ENCODE measurements at regions not wholly inside any gene's neighbourhood (a gene's known extent, or its start where the extent isn't known, plus 50 kb on each side); places are given as distances from the start of the nearest gene placed in this dataset.

DNA sequence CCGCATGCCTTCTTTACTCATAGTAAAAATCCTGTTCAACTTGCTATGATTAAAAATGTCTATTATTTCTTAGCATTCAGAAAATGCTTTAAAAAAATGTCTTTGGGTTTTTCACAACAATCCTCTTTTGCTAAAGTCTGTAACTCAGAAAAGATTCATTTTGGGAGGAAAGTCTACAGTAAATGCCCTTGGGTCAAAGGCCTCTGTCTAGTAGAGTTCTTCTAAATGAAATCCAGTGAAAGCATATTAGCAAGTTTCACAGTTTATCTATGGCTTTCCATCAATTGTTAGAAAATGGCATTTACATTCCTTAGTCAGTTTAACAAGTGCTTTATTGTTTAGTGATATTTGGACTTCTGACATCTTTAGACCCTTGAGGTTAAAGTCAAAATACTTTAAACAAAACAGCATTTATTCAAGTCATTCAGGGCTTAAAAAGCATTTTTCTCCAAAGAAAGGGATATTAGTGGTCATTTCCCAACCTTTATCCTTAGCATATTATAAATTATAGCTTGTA, 137.1 kb upstream of the TARS1 start:
- H2AFZ ChIP-seq (ENCODE audit: low read length): no peak overlapping the region
- in situ Hi-C loops (cut with HindIII; ENCODE audit: extremely low pct_ligation_motif_present, low pct_unique_long_range_greater_than_20kb): no loop called here
- no peaks in the 10 kb centered on the region for H3K79me2 ChIP-seq (ENCODE audit: insufficient read depth, low read length)
- no peak overlapping the region for H3K4me3 ChIP-seq (replicated peaks in 1 of 3; ENCODE audit: insufficient read depth in 1 of 3, low read depth in 2 of 3, low read length in 3 of 3)
- DNase-seq (ENCODE audit: low spot score) (peak; percentile 20), FAIRE-seq (no peak), ATAC-seq (no peak)
- intact Hi-C loops (cut with micrococcal nuclease; ENCODE audit: unreplicated experiment): no loop called here
- POLR2A ChIA-PET: no interaction called here
- H3K27ac ChIP-seq (ENCODE audit: extremely low read length, insufficient read depth, low read length): no peak overlapping the region
- H3K9me3 ChIP-seq (ENCODE audit: low read length): no peaks in the 10 kb centered on the region
- BruUV-seq (replicated peaks): no TSS peak
- 58% methylated on average over 1 of the region's 1 CpG for WGBS (ENCODE audit: low lambda C conversion rate)
- TF ChIP-seq, protein P1, sequence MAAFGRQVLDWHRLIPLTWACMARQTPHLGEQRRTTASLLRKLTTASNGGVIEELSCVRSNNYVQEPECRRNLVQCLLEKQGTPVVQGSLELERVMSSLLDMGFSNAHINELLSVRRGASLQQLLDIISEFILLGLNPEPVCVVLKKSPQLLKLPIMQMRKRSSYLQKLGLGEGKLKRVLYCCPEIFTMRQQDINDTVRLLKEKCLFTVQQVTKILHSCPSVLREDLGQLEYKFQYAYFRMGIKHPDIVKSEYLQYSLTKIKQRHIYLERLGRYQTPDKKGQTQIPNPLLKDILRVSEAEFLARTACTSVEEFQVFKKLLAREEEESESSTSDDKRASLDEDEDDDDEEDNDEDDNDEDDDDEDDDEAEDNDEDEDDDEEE (CRISPR knock-in tag; IDR thresholded peaks at IDR 0.05): no peak
- TF ChIP-seq SOX13 (IDR thresholded peaks at IDR 0.05): no peak
- TF ChIP-seq SOX13 (CRISPR knock-in tag; conservative IDR thresholded peaks at IDR 0.05 in 1 of 2, IDR thresholded peaks at IDR 0.05 in 1 of 2): peak in 1 of 2 experiments; percentile 57; a peak in 2 of 4 replicates
- TF ChIP-seq ZNF263 (CRISPR knock-in tag; IDR thresholded peaks at IDR 0.05): no peak
- no peak overlapping the region for H3K4me2 ChIP-seq (ENCODE audit: low read depth, low read length)
- H3K27me3 ChIP-seq (ENCODE audit: control insufficient read depth in 1 of 2, insufficient read depth in 2 of 2, low read length in 2 of 2): no peaks in the 10 kb centered on the region
- peaks cover 26% of the 10 kb centered on the region for H3K4me1 ChIP-seq (ENCODE audit: insufficient read depth, low read length)
- no peaks in the 10 kb centered on the region for H4K20me1 ChIP-seq (ENCODE audit: insufficient read depth, low read length)
- CTCF ChIA-PET (ENCODE audit: low intra/inter-chr PET ratio, low total read pairs): no interaction called here
- H3K36me3 ChIP-seq (replicated peaks in 1 of 2; ENCODE audit: control insufficient read depth in 1 of 2, insufficient read depth in 2 of 2, low read length in 2 of 2): no peaks in the 10 kb centered on the region
- no peak overlapping the region for H3K9ac ChIP-seq (ENCODE audit: insufficient read depth, low read depth, low read length)

GRCh38 chr5:33304601-33305000, 136.2 kb upstream of the TARS1 start:
- FAIRE-seq (no peak), DNase-seq (ENCODE audit: low spot score) (no peak), ATAC-seq (no peak)
- no peaks in the 10 kb centered on the region for H3K36me3 ChIP-seq (replicated peaks in 1 of 2; ENCODE audit: control insufficient read depth in 1 of 2, insufficient read depth in 2 of 2, low read length in 2 of 2)
- no peaks in the 10 kb centered on the region for H4K20me1 ChIP-seq (ENCODE audit: insufficient read depth, low read length)
- intact Hi-C loops (cut with micrococcal nuclease; ENCODE audit: unreplicated experiment): no loop called here
- H2AFZ ChIP-seq (ENCODE audit: low read length): no peak overlapping the region
- no peak overlapping the region for H3K27ac ChIP-seq (ENCODE audit: extremely low read length, insufficient read depth, low read length)
- in situ Hi-C loops (cut with HindIII; ENCODE audit: extremely low pct_ligation_motif_present, low pct_unique_long_range_greater_than_20kb): no loop called here
- 94% methylated on average over 1 of the region's 1 CpG for WGBS (ENCODE audit: low lambda C conversion rate)
- no peaks in the 10 kb centered on the region for H3K27me3 ChIP-seq (ENCODE audit: control insufficient read depth in 1 of 2, insufficient read depth in 2 of 2, low read length in 2 of 2)
- H3K4me1 ChIP-seq (ENCODE audit: insufficient read depth, low read length): peaks cover 33% of the 10 kb centered on the region
- H3K9me3 ChIP-seq (ENCODE audit: low read length): no peaks in the 10 kb centered on the region
- H3K4me2 ChIP-seq (ENCODE audit: low read depth, low read length): no peak overlapping the region
- CTCF ChIA-PET (ENCODE audit: low intra/inter-chr PET ratio, low total read pairs): no interaction called here
- BruUV-seq (replicated peaks): no TSS peak
- POLR2A ChIA-PET: no interaction called here
- no peak overlapping the region for H3K9ac ChIP-seq (ENCODE audit: insufficient read depth, low read depth, low read length)
- H3K79me2 ChIP-seq (ENCODE audit: insufficient read depth, low read length): no peaks in the 10 kb centered on the region
- no peak overlapping the region for H3K4me3 ChIP-seq (replicated peaks in 1 of 3; ENCODE audit: insufficient read depth in 1 of 3, low read depth in 2 of 3, low read length in 3 of 3)
- no peak for TF ChIP-seq ZNF761 (CRISPR knock-in tag; conservative IDR thresholded peaks at IDR 0.05)
- TF ChIP-seq, protein P2, sequence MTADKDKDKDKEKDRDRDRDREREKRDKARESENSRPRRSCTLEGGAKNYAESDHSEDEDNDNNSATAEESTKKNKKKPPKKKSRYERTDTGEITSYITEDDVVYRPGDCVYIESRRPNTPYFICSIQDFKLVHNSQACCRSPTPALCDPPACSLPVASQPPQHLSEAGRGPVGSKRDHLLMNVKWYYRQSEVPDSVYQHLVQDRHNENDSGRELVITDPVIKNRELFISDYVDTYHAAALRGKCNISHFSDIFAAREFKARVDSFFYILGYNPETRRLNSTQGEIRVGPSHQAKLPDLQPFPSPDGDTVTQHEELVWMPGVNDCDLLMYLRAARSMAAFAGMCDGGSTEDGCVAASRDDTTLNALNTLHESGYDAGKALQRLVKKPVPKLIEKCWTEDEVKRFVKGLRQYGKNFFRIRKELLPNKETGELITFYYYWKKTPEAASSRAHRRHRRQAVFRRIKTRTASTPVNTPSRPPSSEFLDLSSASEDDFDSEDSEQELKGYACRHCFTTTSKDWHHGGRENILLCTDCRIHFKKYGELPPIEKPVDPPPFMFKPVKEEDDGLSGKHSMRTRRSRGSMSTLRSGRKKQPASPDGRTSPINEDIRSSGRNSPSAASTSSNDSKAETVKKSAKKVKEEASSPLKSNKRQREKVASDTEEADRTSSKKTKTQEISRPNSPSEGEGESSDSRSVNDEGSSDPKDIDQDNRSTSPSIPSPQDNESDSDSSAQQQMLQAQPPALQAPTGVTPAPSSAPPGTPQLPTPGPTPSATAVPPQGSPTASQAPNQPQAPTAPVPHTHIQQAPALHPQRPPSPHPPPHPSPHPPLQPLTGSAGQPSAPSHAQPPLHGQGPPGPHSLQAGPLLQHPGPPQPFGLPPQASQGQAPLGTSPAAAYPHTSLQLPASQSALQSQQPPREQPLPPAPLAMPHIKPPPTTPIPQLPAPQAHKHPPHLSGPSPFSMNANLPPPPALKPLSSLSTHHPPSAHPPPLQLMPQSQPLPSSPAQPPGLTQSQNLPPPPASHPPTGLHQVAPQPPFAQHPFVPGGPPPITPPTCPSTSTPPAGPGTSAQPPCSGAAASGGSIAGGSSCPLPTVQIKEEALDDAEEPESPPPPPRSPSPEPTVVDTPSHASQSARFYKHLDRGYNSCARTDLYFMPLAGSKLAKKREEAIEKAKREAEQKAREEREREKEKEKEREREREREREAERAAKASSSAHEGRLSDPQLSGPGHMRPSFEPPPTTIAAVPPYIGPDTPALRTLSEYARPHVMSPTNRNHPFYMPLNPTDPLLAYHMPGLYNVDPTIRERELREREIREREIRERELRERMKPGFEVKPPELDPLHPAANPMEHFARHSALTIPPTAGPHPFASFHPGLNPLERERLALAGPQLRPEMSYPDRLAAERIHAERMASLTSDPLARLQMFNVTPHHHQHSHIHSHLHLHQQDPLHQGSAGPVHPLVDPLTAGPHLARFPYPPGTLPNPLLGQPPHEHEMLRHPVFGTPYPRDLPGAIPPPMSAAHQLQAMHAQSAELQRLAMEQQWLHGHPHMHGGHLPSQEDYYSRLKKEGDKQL (CRISPR knock-in tag; IDR thresholded peaks at IDR 0.05; ENCODE audit: low read depth): no peak
- TF ChIP-seq ZSCAN9 (CRISPR knock-in tag; IDR thresholded peaks at IDR 0.05; ENCODE audit: borderline replicate concordance): no peak
- TF ChIP-seq, protein P3, sequence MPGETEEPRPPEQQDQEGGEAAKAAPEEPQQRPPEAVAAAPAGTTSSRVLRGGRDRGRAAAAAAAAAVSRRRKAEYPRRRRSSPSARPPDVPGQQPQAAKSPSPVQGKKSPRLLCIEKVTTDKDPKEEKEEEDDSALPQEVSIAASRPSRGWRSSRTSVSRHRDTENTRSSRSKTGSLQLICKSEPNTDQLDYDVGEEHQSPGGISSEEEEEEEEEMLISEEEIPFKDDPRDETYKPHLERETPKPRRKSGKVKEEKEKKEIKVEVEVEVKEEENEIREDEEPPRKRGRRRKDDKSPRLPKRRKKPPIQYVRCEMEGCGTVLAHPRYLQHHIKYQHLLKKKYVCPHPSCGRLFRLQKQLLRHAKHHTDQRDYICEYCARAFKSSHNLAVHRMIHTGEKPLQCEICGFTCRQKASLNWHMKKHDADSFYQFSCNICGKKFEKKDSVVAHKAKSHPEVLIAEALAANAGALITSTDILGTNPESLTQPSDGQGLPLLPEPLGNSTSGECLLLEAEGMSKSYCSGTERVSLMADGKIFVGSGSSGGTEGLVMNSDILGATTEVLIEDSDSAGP (CRISPR knock-in tag; IDR thresholded peaks at IDR 0.05; ENCODE audit: borderline replicate concordance): no peak
- TF ChIP-seq, protein P4, sequence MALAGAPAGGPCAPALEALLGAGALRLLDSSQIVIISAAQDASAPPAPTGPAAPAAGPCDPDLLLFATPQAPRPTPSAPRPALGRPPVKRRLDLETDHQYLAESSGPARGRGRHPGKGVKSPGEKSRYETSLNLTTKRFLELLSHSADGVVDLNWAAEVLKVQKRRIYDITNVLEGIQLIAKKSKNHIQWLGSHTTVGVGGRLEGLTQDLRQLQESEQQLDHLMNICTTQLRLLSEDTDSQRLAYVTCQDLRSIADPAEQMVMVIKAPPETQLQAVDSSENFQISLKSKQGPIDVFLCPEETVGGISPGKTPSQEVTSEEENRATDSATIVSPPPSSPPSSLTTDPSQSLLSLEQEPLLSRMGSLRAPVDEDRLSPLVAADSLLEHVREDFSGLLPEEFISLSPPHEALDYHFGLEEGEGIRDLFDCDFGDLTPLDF (CRISPR knock-in tag; IDR thresholded peaks at IDR 0.05): no peak
